ENCODE measurements at regions not wholly inside any gene's neighbourhood (a gene's known extent, or its start where the extent isn't known, plus 50 kb on each side); places are given as distances from the start of the nearest gene placed in this dataset.

DNA sequence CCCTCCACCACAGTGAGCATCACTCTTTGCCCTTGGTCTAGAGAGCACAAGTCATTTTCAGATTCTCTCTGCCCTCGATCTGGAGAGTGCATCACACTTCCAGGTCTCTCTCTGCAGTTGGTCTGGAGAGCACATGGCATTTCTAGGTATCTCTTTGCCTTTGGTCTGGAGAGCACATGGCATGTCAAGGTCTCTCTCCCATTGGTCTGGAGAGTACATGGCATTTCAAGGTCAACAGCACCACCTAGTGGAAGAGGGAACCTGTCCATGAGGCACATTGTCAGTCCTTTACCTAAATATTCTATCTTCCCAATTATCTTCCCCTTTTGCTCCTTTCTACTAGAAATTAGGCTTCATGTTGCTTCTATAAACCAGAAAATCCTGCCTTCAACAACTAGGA lies 1139.4 kb downstream of the XPNPEP1 start:
- H3K4me1 ChIP-seq (ENCODE audit: control insufficient read depth in 2 of 2, insufficient read depth in 2 of 2, low read length in 2 of 2): no peaks in the 10 kb centered on the region
- no peak overlapping the region for H3K4me3 ChIP-seq (ENCODE audit: control extremely low read depth in 1 of 5, extremely low read depth in 1 of 5, insufficient read depth in 1 of 5, low read depth in 2 of 5, low read length in 4 of 5)
- Mint-ChIP-seq H3K4me1 (no peaks in the 10 kb centered on the region), H3K4me3 (no peak overlapping the region), H3K9me3 (ENCODE audit: insufficient read depth) (peaks cover 2% of the 10 kb centered on the region), H3K27me3 (no peaks in the 10 kb centered on the region), H3K27ac (no peak overlapping the region)
- no peak for ATAC-seq (ENCODE audit: low read depth)
- peak; percentile 58 for TF ChIP-seq CTCF (IDR thresholded peaks at IDR 0.05)
- TF ChIP-seq EZH2 (IDR thresholded peaks at IDR 0.05; ENCODE audit: borderline replicate concordance, insufficient read depth, low read depth, low read length, poor library complexity, severe bottlenecking): no peak
- no peak overlapping the region for H3K9ac ChIP-seq (ENCODE audit: low read length)
- ChIA-PET CTCF (no interaction called here), POLR2A (no interaction called here)
- 75% methylated on average over 1 of the region's 1 CpG for WGBS (ENCODE audit: insufficient coverage)
- H3K79me2 ChIP-seq (ENCODE audit: control insufficient read depth, insufficient read depth, low read length): no peaks in the 10 kb centered on the region
- H3K9me3 ChIP-seq (ENCODE audit: control extremely low read depth in 1 of 3, control insufficient read depth in 2 of 3, insufficient read depth in 1 of 3, low read length in 2 of 3): peaks cover 0 to 14% (median 6%) of the 10 kb centered on the region in 3 donors
- no peak overlapping the region for H2AFZ ChIP-seq (ENCODE audit: insufficient read depth, low read depth, low read length, poor library complexity, severe bottlenecking)
- H3K27me3 ChIP-seq (replicated peaks in 1 of 4; ENCODE audit: control extremely low read depth in 1 of 4, control insufficient read depth in 3 of 4, insufficient read depth in 4 of 4, low read length in 3 of 4): no peaks in the 10 kb centered on the region
- H3K27ac ChIP-seq (ENCODE audit: low read length in 2 of 2): no peak overlapping the region
- H3K4me2 ChIP-seq (replicated peaks; ENCODE audit: low read depth, low read length, poor library complexity, severe bottlenecking): no peak overlapping the region
- intact Hi-C loops (cut with micrococcal nuclease): no loop called here
- H4K20me1 ChIP-seq (ENCODE audit: control insufficient read depth, insufficient read depth, low read length, poor library complexity, severe bottlenecking): no peaks in the 10 kb centered on the region
- peak; percentile 50 for DNase-seq
- no peaks in the 10 kb centered on the region for H3K36me3 ChIP-seq (replicated peaks in 1 of 2; ENCODE audit: control extremely low read depth in 1 of 2, control insufficient read depth in 1 of 2, extremely low read depth in 1 of 2, insufficient read depth in 2 of 2, low read length in 1 of 2)

DNA sequence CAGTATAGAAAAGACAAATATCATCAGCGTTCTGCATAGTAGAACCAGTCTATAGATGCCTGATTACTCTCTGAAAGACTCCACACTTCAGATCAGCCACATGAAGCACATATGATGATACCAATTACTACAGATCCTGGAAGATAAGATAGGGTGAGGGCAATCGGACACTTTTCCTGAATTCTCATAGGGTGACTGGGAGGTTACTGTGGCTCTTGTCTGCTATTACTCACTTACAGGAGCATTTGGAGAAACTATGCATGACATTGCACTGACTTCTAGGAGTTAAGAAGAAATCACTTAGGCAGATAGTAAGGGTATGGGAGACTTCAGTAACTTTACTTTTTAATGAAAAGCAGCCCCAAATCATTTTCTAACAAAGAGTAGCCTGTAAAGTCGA lies 1140.9 kb downstream of the XPNPEP1 start:
- peaks cover 0 to 14% (median 6%) of the 10 kb centered on the region in 3 donors for H3K9me3 ChIP-seq (ENCODE audit: control extremely low read depth in 1 of 3, control insufficient read depth in 2 of 3, insufficient read depth in 1 of 3, low read length in 2 of 3)
- H4K20me1 ChIP-seq (ENCODE audit: control insufficient read depth, insufficient read depth, low read length, poor library complexity, severe bottlenecking): no peaks in the 10 kb centered on the region
- no peaks in the 10 kb centered on the region for H3K27me3 ChIP-seq (replicated peaks in 1 of 4; ENCODE audit: control extremely low read depth in 1 of 4, control insufficient read depth in 3 of 4, insufficient read depth in 4 of 4, low read length in 3 of 4)
- Mint-ChIP-seq H3K4me3 (no peak overlapping the region), H3K27me3 (no peaks in the 10 kb centered on the region), H3K4me1 (no peaks in the 10 kb centered on the region), H3K9me3 (ENCODE audit: insufficient read depth) (peaks cover 2% of the 10 kb centered on the region), H3K27ac (no peak overlapping the region)
- ATAC-seq (ENCODE audit: low read depth): no peak
- no peaks in the 10 kb centered on the region for H3K4me1 ChIP-seq (ENCODE audit: control insufficient read depth in 2 of 2, insufficient read depth in 2 of 2, low read length in 2 of 2)
- H3K9ac ChIP-seq (ENCODE audit: low read length): no peak overlapping the region
- no peak for TF ChIP-seq EZH2 (IDR thresholded peaks at IDR 0.05; ENCODE audit: borderline replicate concordance, insufficient read depth, low read depth, low read length, poor library complexity, severe bottlenecking)
- TF ChIP-seq CTCF (IDR thresholded peaks at IDR 0.05): no peak
- WGBS (ENCODE audit: insufficient coverage): no CpG with 5 or more reads among the region's 3 CpGs
- CTCF ChIA-PET: no interaction called here
- no peak overlapping the region for H3K4me3 ChIP-seq (ENCODE audit: control extremely low read depth in 1 of 5, extremely low read depth in 1 of 5, insufficient read depth in 1 of 5, low read depth in 2 of 5, low read length in 4 of 5)
- intact Hi-C loops (cut with micrococcal nuclease): no loop called here
- H3K79me2 ChIP-seq (ENCODE audit: control insufficient read depth, insufficient read depth, low read length): no peaks in the 10 kb centered on the region
- H3K36me3 ChIP-seq (replicated peaks in 1 of 2; ENCODE audit: control extremely low read depth in 1 of 2, control insufficient read depth in 1 of 2, extremely low read depth in 1 of 2, insufficient read depth in 2 of 2, low read length in 1 of 2): no peaks in the 10 kb centered on the region
- DNase-seq: no peak
- POLR2A ChIA-PET: no interaction called here
- no peak overlapping the region for H3K27ac ChIP-seq (ENCODE audit: low read length in 2 of 2)
- H2AFZ ChIP-seq (ENCODE audit: insufficient read depth, low read depth, low read length, poor library complexity, severe bottlenecking): no peak overlapping the region
- H3K4me2 ChIP-seq (replicated peaks; ENCODE audit: low read depth, low read length, poor library complexity, severe bottlenecking): no peak overlapping the region

All from B cell (primary cell).